Lower leg skin (tissue), 4 donors: ENCODE measurements at regions not wholly inside any gene's neighbourhood (a gene's known extent, or its start where the extent isn't known, plus 50 kb on each side); places are given as distances from the start of the nearest gene placed in this dataset.
"Not testable (repeated sequence)": the region's sequence is repeated elsewhere in the genome, so short reads cannot be mapped to it uniquely, and the experiment has no call there.

ENCODE experiments used
- DNase-seq, 2 donors: peaks; one replicate each; pipeline ENCODE4 v3.0.0-alpha.2; 2019; ENCODE audit warnings: low spot score in 2 of 2
- H3K4me3 ChIP-seq: fragments of 200-600 bp; sonication (generic); 2 replicates; pipeline ENCODE4 v1.5.1; 2017; ENCODE audit warnings: mild to moderate bottlenecking, low read depth; ENCODE audit not compliant: poor library complexity, severe bottlenecking
- POLR2A ChIP-seq, 2 donors: fragments of 450-650 bp; IDR thresholded peaks; one replicate each; pipeline ENCODE4 v1.6.1; 2016 to 2017; ENCODE audit warnings: antibody characterized with exemption in 2 of 2, mild to moderate bottlenecking in 1 of 2, moderate library complexity in 1 of 2
- WGBS, 2 donors: methylation state at CpG; one replicate each; pipeline ENCODE4 v1.1.5; 2018; 5-methylcytosine and 5-hydroxymethylcytosine counted together
- intact Hi-C: fragments of 100-400 bp; cut with DNase I; formaldehyde crosslinking; loops from one replicate; pipeline ENCODE4 v1.15.0; 2023; ENCODE audit warnings: low total_unique reads
- TF ChIP-seq, protein P1 (sequence below), 3 donors: fragments of 450-650 bp; IDR thresholded peaks; one replicate each; pipeline ENCODE4 v1.5.1; 2016; ENCODE audit warnings: antibody characterized with exemption in 3 of 3, mild to moderate bottlenecking in 3 of 3, moderate library complexity in 2 of 3

GRCh38 chr1:143652744-143653428 lies 318.9 kb downstream of the FAM72C start:
- WGBS, 2 donors = 23 to 27% methylated on average over 17 to 24 of the region's 36 CpGs
- no peak for TF ChIP-seq POLR2A (IDR thresholded peaks at IDR 0.05)
- TF ChIP-seq, protein P1, sequence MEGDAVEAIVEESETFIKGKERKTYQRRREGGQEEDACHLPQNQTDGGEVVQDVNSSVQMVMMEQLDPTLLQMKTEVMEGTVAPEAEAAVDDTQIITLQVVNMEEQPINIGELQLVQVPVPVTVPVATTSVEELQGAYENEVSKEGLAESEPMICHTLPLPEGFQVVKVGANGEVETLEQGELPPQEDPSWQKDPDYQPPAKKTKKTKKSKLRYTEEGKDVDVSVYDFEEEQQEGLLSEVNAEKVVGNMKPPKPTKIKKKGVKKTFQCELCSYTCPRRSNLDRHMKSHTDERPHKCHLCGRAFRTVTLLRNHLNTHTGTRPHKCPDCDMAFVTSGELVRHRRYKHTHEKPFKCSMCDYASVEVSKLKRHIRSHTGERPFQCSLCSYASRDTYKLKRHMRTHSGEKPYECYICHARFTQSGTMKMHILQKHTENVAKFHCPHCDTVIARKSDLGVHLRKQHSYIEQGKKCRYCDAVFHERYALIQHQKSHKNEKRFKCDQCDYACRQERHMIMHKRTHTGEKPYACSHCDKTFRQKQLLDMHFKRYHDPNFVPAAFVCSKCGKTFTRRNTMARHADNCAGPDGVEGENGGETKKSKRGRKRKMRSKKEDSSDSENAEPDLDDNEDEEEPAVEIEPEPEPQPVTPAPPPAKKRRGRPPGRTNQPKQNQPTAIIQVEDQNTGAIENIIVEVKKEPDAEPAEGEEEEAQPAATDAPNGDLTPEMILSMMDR (IDR thresholded peaks at IDR 0.05) = no peak
- intact Hi-C loops = no loop called here
- no peak for DNase-seq
- no peak overlapping the region for H3K4me3 ChIP-seq

GRCh38 chr1:143652187-143652586 lies 319.6 kb downstream of the FAM72C start:
- no peak for DNase-seq
- WGBS, 2 donors = 23 to 25% methylated on average over 18 to 21 of the region's 22 CpGs
- H3K4me3 ChIP-seq = no peak overlapping the region
- TF ChIP-seq, protein P1 (IDR thresholded peaks at IDR 0.05) = no peak
- no peak for TF ChIP-seq POLR2A (IDR thresholded peaks at IDR 0.05)
- intact Hi-C loops = no loop called here

DNA sequence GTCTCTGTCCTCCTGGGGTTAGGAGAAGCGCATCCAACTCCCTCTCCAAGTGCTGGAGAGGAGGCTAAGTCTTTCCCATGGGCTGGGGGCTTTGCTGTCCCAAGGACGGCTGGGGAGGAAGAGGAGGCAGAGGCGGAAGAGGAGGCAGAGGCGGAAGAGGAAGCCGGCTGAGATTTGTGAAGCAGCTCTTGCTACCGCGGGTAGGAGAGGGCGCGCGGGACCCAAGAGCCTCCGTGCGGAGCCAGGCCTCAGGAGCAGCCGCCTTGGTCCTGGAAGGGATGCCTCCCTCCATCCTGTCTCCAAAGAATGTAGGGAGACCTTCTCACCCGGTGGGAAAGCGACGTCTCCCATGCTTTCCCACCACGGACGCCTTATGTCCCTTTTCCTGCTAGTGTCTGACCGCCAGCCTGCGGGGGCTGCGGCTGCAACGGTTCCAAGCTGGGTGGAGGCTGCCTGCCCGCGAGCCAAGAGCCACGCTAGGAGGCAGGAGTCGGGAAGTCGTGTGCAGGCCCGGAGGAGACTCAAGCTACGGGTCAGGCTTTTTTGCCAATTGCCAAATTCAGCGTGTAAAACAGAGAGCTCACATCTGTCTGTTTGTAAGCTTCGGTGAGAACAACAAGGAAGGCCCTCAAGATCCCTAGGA lies 320.3 kb downstream of the FAM72C start:
- intact Hi-C loops = no loop called here
- WGBS, 2 donors = 4% methylated on average over 10 to 21 of the region's 31 CpGs
- DNase-seq = no peak
- no peak overlapping the region for H3K4me3 ChIP-seq
- TF ChIP-seq, protein P1 (IDR thresholded peaks at IDR 0.05) = no peak
- no peak for TF ChIP-seq POLR2A (IDR thresholded peaks at IDR 0.05)

DNA sequence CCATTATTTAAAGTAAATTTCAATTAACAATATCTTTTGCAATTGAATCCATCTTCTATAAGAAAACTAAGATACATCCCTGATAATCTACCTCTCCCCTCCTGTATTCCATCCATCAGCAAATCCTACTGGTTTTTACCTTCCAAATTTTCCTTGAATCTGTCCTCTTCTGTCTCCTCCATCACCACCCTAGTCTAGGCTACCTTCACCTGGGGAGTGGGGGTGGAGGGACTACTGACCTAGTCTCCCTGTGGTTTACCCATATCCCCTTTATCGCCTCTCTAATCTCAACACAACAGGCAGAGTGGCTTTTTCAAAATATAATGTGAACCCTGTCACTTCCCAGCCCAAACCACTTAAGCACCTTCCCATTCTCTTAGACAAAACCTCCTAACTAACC lies 327.8 kb downstream of the FAM72C start:
- H3K4me3 ChIP-seq, intact Hi-C loops, DNase-seq: not testable (repeated sequence)
- WGBS, 2 donors = 0 to 7% methylated on average over 1 of the region's 1 CpG

- H3K4me3 ChIP-seq = no peak overlapping the region
- DNase-seq = no peak
- TF ChIP-seq POLR2A (IDR thresholded peaks at IDR 0.05) = no peak
- TF ChIP-seq, protein P1 (IDR thresholded peaks at IDR 0.05) = no peak
- intact Hi-C loops = no loop called here
- 2 to 9% methylated on average over 8 to 25 of the region's 56 CpGs for WGBS, 2 donors
These were observed 328.5 kb downstream of the FAM72C start for GRCh38 chr1:143643148-143643885.

- no peak for DNase-seq
These were observed 345.9 kb downstream of the FAM72C start for GRCh38 chr1:143625886-143626285.

More at GRCh38 chr1:143625886-143626285, 345.9 kb downstream of the FAM72C start:
- intact Hi-C loops = no loop called here
- H3K4me3 ChIP-seq = no peak overlapping the region
- WGBS, 2 donors = 44 to 48% methylated on average over 2 of the region's 2 CpGs
- no peak for TF ChIP-seq POLR2A (IDR thresholded peaks at IDR 0.05)
- TF ChIP-seq, protein P1 (IDR thresholded peaks at IDR 0.05) = no peak
